ENCODE measurements at regions not wholly inside any gene's neighbourhood (a gene's known extent, or its start where the extent isn't known, plus 50 kb on each side); places are given as distances from the start of the nearest gene placed in this dataset.

- Histone ChIP-seq H2BK12ac (ENCODE audit: low read depth, low read length) (no peak overlapping the region), H3K36me3 (ENCODE audit: control insufficient read depth in 2 of 4, insufficient read depth in 4 of 4, low read length in 3 of 4) (no peaks in the 10 kb centered on the region), H3K9me3 (ENCODE audit: insufficient read depth in 2 of 2, low read depth in 1 of 2, low read length in 1 of 2) (peaks cover 0 to 4% of the 10 kb centered on the region in 2 experiments; a peak in 1 of 4 replicates), H3K4me3 (ENCODE audit: extremely low read depth in 1 of 4, insufficient read depth in 2 of 4, low read depth in 3 of 4, low read length in 4 of 4) (no peak overlapping the region), H3K56ac (replicated peaks; ENCODE audit: insufficient read length, low read depth, low read length) (no peak overlapping the region), H3K4me1 (replicated peaks in 1 of 4; ENCODE audit: control insufficient read depth in 3 of 4, insufficient read depth in 4 of 4, low read length in 3 of 4) (no peaks in the 10 kb centered on the region), H3K79me2 (ENCODE audit: control insufficient read depth in 1 of 2, insufficient read depth in 2 of 2, low read length in 2 of 2) (no peaks in the 10 kb centered on the region), H3K27ac (ENCODE audit: low read depth, low read length) (no peak overlapping the region), H2BK5ac (ENCODE audit: low read depth, low read length) (no peak overlapping the region), H3K4ac (replicated peaks; ENCODE audit: insufficient read length, low read depth, low read length) (no peak overlapping the region), H3K18ac (ENCODE audit: extremely low read depth, low read length) (no peak overlapping the region), H3K79me1 (ENCODE audit: low read depth, low read length) (no peaks in the 10 kb centered on the region), H3K23ac (ENCODE audit: insufficient read length) (no peak overlapping the region), H2BK20ac (ENCODE audit: low read length) (no peak overlapping the region), H3K14ac (ENCODE audit: insufficient read length) (no peak overlapping the region), H2BK120ac (replicated peaks; ENCODE audit: low read depth, low read length) (no peak overlapping the region), H4K91ac (replicated peaks; ENCODE audit: insufficient read length, low read length) (no peak overlapping the region), H3K9ac (replicated peaks in 1 of 4; ENCODE audit: extremely low read depth in 1 of 4, low read depth in 3 of 4, low read length in 3 of 4) (no peak overlapping the region), H3K4me2 (ENCODE audit: insufficient read depth in 1 of 2, low read depth in 2 of 2, low read length in 2 of 2) (no peak overlapping the region), H2BK15ac (ENCODE audit: low read length) (no peak overlapping the region), H3K27me3 (replicated peaks in 1 of 4; ENCODE audit: control insufficient read depth in 3 of 4, extremely low read depth in 1 of 4, insufficient read depth in 3 of 4, low read length in 3 of 4) (no peaks in the 10 kb centered on the region), H4K20me1 (replicated peaks in 1 of 2; ENCODE audit: control insufficient read depth in 1 of 2, insufficient read depth in 2 of 2, low read length in 2 of 2) (no peaks in the 10 kb centered on the region), H4K8ac (ENCODE audit: extremely low read depth, insufficient read depth, low read length) (no peak overlapping the region), H2AK5ac (ENCODE audit: low read depth, low read length) (no peak overlapping the region), H4K5ac (ENCODE audit: insufficient read length, low read depth, low read length) (no peak overlapping the region), H2AFZ (ENCODE audit: low read length) (no peak overlapping the region), H3K23me2 (ENCODE audit: low read depth, low read length) (no peaks in the 10 kb centered on the region)
- POLR2A ChIA-PET (ENCODE audit: partially characterized antibody), result no interaction called here
- DNase-seq (ENCODE audit: low read depth in 1 of 2, low spot score in 2 of 2), result no peak
- no peak for FAIRE-seq
- no peak for TF ChIP-seq MAFK (IDR thresholded peaks at IDR 0.05; ENCODE audit: low read depth, low read length)
- no peak for TF ChIP-seq GTF2F1 (IDR thresholded peaks at IDR 0.05; ENCODE audit: borderline replicate concordance, low read depth, low read length)
- TF ChIP-seq, protein P1, sequence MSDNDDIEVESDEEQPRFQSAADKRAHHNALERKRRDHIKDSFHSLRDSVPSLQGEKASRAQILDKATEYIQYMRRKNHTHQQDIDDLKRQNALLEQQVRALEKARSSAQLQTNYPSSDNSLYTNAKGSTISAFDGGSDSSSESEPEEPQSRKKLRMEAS (IDR thresholded peaks at IDR 0.05), result no peak
- no peak for TF ChIP-seq POU5F1 (IDR thresholded peaks at IDR 0.05; ENCODE audit: low read depth, low read length)
- CTCF ChIA-PET (ENCODE audit: partially characterized antibody), result no interaction called here
Measured at GRCh38 chr13:103598671-103599070, 532.5 kb upstream of the SLC10A2 start.
